ENCODE measurements at regions not wholly inside any gene's neighbourhood (a gene's known extent, or its start where the extent isn't known, plus 50 kb on each side); places are given as distances from the start of the nearest gene placed in this dataset.

- no peak for TF ChIP-seq CTCF (IDR thresholded peaks at IDR 0.05; ENCODE audit: borderline replicate concordance, extremely low read depth, insufficient read depth)
- no peak overlapping the region for H3K27ac ChIP-seq (ENCODE audit: low read depth in 2 of 2, low read length in 2 of 2)
- H3K9ac ChIP-seq (ENCODE audit: low read length in 3 of 3): no peak overlapping the region
- no peak overlapping the region for H3K4me3 ChIP-seq (ENCODE audit: low read length in 3 of 3)
- no peaks in the 10 kb centered on the region for H3K27me3 ChIP-seq (ENCODE audit: control insufficient read depth, insufficient read depth, low read length)
- no peaks in the 10 kb centered on the region for H3K36me3 ChIP-seq (ENCODE audit: control insufficient read depth in 2 of 3, insufficient read depth in 3 of 3, low read length in 3 of 3)
- no peaks in the 10 kb centered on the region for H3K4me1 ChIP-seq (ENCODE audit: control insufficient read depth in 2 of 3, insufficient read depth in 2 of 3, low read depth in 1 of 3, low read length in 3 of 3)
- DNase-seq (no peak), FAIRE-seq (no peak)
- H3K9me3 ChIP-seq (ENCODE audit: control insufficient read depth in 2 of 3, insufficient read depth in 1 of 3, low read length in 3 of 3): no peaks in the 10 kb centered on the region
- intact Hi-C loops (cut with DNase I): no loop called here
These were observed 260.0 kb upstream of the FN1 start for GRCh38 chr2:215695861-215696260.

GRCh38 chr2:215693999-215694580, 258.2 kb upstream of the FN1 start:
- no peak for DNase-seq
- intact Hi-C loops (cut with DNase I): no loop called here
- Histone ChIP-seq H3K27ac (ENCODE audit: low read depth in 2 of 2, low read length in 2 of 2) (no peak overlapping the region), H3K36me3 (ENCODE audit: control insufficient read depth in 2 of 3, insufficient read depth in 3 of 3, low read length in 3 of 3) (no peaks in the 10 kb centered on the region), H3K27me3 (ENCODE audit: control insufficient read depth, insufficient read depth, low read length) (no peaks in the 10 kb centered on the region), H3K9me3 (ENCODE audit: control insufficient read depth in 2 of 3, insufficient read depth in 1 of 3, low read length in 3 of 3) (no peaks in the 10 kb centered on the region), H3K4me3 (ENCODE audit: low read length in 3 of 3) (no peak overlapping the region), H3K9ac (ENCODE audit: low read length in 3 of 3) (no peak overlapping the region), H3K4me1 (ENCODE audit: control insufficient read depth in 2 of 3, insufficient read depth in 2 of 3, low read depth in 1 of 3, low read length in 3 of 3) (no peaks in the 10 kb centered on the region)
- no peak for TF ChIP-seq CTCF (IDR thresholded peaks at IDR 0.05; ENCODE audit: borderline replicate concordance, extremely low read depth, insufficient read depth)
- no peak for FAIRE-seq

- DNase-seq: no peak
- Histone ChIP-seq H3K36me3 (ENCODE audit: control insufficient read depth in 2 of 3, insufficient read depth in 3 of 3, low read length in 3 of 3) (no peaks in the 10 kb centered on the region), H3K27ac (ENCODE audit: low read depth in 2 of 2, low read length in 2 of 2) (no peak overlapping the region), H3K9me3 (ENCODE audit: control insufficient read depth in 2 of 3, insufficient read depth in 1 of 3, low read length in 3 of 3) (no peaks in the 10 kb centered on the region), H3K4me1 (ENCODE audit: control insufficient read depth in 2 of 3, insufficient read depth in 2 of 3, low read depth in 1 of 3, low read length in 3 of 3) (no peaks in the 10 kb centered on the region), H3K9ac (ENCODE audit: low read length in 3 of 3) (no peak overlapping the region), H3K4me3 (ENCODE audit: low read length in 3 of 3) (no peak overlapping the region), H3K27me3 (ENCODE audit: control insufficient read depth, insufficient read depth, low read length) (no peaks in the 10 kb centered on the region)
- no peak for FAIRE-seq
- intact Hi-C loops (cut with DNase I): no loop called here
- TF ChIP-seq CTCF (IDR thresholded peaks at IDR 0.05; ENCODE audit: borderline replicate concordance, extremely low read depth, insufficient read depth): no peak
These were observed 257.5 kb upstream of the FN1 start for GRCh38 chr2:215693193-215693998.
